GM23338 (cell line): ENCODE measurements at regions not wholly inside any gene's neighbourhood (a gene's known extent, or its start where the extent isn't known, plus 50 kb on each side); places are given as distances from the start of the nearest gene placed in this dataset.

ENCODE experiments used
- ATAC-seq: fragments of 200-7000 bp; cut with Tn5 transposase; 3 replicates; pipeline ENCODE4 v1.9.1; 2020
- DNase-seq: peaks from one replicate; pipeline ENCODE4 v3.0.0-alpha.2; 2015; ENCODE audit warnings: low spot score
- H2AFZ ChIP-seq: fragments of 200-600 bp; sonication (generic); 2 replicates; pipeline ENCODE4 v1.8.0; 2016; ENCODE audit warnings: antibody characterized with exemption, mild to moderate bottlenecking, moderate library complexity
- H3F3A ChIP-seq: fragments of 200-600 bp; sonication (generic); replicated peaks from 2 replicates; pipeline ENCODE4 v1.8.0; 2017; ENCODE audit warnings: antibody characterized with exemption, mixed run types, low read depth
- H3K27ac ChIP-seq: fragments of 200-600 bp; sonication (generic); 2 replicates; pipeline ENCODE4 v1.6.1; 2016; ENCODE audit warnings: low read depth
- H3K27me3 ChIP-seq: fragments of 200-600 bp; sonication (generic); 2 replicates; pipeline ENCODE4 v1.8.0; 2016; ENCODE audit warnings: mild to moderate bottlenecking, mixed run types, moderate library complexity; ENCODE audit not compliant: insufficient read depth
- H3K36me3 ChIP-seq: fragments of 200-600 bp; sonication (generic); 2 replicates; pipeline ENCODE4 v1.8.0; 2016; ENCODE audit warnings: mild to moderate bottlenecking; ENCODE audit not compliant: insufficient read depth
- H3K4me1 ChIP-seq: fragments of 200-600 bp; sonication (generic); 2 replicates; pipeline ENCODE4 v1.8.0; 2016; ENCODE audit warnings: mild to moderate bottlenecking, moderate library complexity; ENCODE audit not compliant: insufficient read depth
- H3K4me2 ChIP-seq: fragments of 200-600 bp; sonication (generic); 2 replicates; pipeline ENCODE4 v1.7.1; 2017; ENCODE audit warnings: mixed run types
- H3K4me3 ChIP-seq: fragments of 200-600 bp; sonication (generic); 2 replicates; pipeline ENCODE4 v1.6.1; 2016; ENCODE audit warnings: mixed run types
- H3K79me2 ChIP-seq: fragments of 200-600 bp; sonication (generic); replicated peaks from 2 replicates; pipeline ENCODE4 v1.8.0; 2017; ENCODE audit warnings: mild to moderate bottlenecking; ENCODE audit not compliant: insufficient read depth
- H3K9me2 ChIP-seq: fragments of 200-600 bp; sonication (generic); 2 replicates; pipeline ENCODE4 v1.8.0; 2017; ENCODE audit not compliant: insufficient read depth
- H4K20me1 ChIP-seq: fragments of 200-600 bp; sonication (generic); replicated peaks from 2 replicates; pipeline ENCODE4 v1.8.0; 2017; ENCODE audit warnings: mild to moderate bottlenecking; ENCODE audit not compliant: insufficient read depth
- H3K27ac Mint-ChIP-seq: 2 replicates; pipeline ENCODE4 v1.8.0; 2020; ENCODE audit warnings: inconsistent platforms, mild to moderate bottlenecking, moderate library complexity, mixed read lengths
- H3K27me3 Mint-ChIP-seq: 3 replicates; pipeline ENCODE4 v1.8.0; 2022; ENCODE audit warnings: low read depth, mild to moderate bottlenecking, moderate library complexity, mixed read lengths, inconsistent platforms; ENCODE audit not compliant: insufficient read depth, poor library complexity
- H3K36me3 Mint-ChIP-seq: 3 replicates; pipeline ENCODE4 v1.8.0; 2021; ENCODE audit warnings: low read depth, mild to moderate bottlenecking, inconsistent platforms, moderate library complexity, mixed read lengths
- H3K4me1 Mint-ChIP-seq: 3 replicates; pipeline ENCODE4 v1.8.0; 2020; ENCODE audit warnings: mild to moderate bottlenecking, inconsistent platforms, mixed read lengths
- H3K4me3 Mint-ChIP-seq: 3 replicates; pipeline ENCODE4 v1.8.0; 2021; ENCODE audit warnings: moderate library complexity, mild to moderate bottlenecking, inconsistent platforms, mixed read lengths
- H3K9me3 Mint-ChIP-seq: 3 replicates; pipeline ENCODE4 v1.8.0; 2020; ENCODE audit warnings: moderate library complexity, mild to moderate bottlenecking, inconsistent platforms, mixed read lengths
- CTCF ChIP-seq, 2 experiments: fragments of 200-600 bp in 1 of 2; sonication (generic) in 1 of 2; conservative IDR thresholded peaks; 2 replicates each; pipeline versions ENCODE4 v1.5.1 to v1.6.1; 2016 to 2017; ENCODE audit warnings: antibody characterized with exemption in 2 of 2, low read depth in 2 of 2, mild to moderate bottlenecking in 2 of 2, moderate library complexity in 1 of 2
- EZH2phosphoT487 ChIP-seq: fragments of 200-600 bp; sonication (generic); IDR thresholded peaks from one replicate; pipeline ENCODE4 v1.8.1; 2018; ENCODE audit warnings: antibody characterized with exemption; ENCODE audit not compliant: unreplicated experiment
- JUNB ChIP-seq: IDR thresholded peaks from one replicate; pipeline ENCODE4 v1.6.1; 2016; ENCODE audit warnings: antibody characterized with exemption; ENCODE audit not compliant: unreplicated experiment
- NANOG ChIP-seq: IDR thresholded peaks from 2 replicates; pipeline ENCODE4 v1.6.1; 2016; ENCODE audit warnings: antibody characterized with exemption, borderline replicate concordance
- POLR2AphosphoS5 ChIP-seq: IDR thresholded peaks from 2 replicates; pipeline ENCODE4 v1.6.1; 2016; ENCODE audit warnings: antibody characterized with exemption, low read depth
- ZNF114 ChIP-seq: fragments of 250-450 bp; sonication (Bioruptor Pico); IDR thresholded peaks from 2 replicates; pipeline ENCODE4 v1.5.0; 2020; ENCODE audit warnings: mild to moderate bottlenecking, moderate library complexity
- TF ChIP-seq, protein P1 (sequence below): IDR thresholded peaks from one replicate; pipeline ENCODE4 v1.6.1; 2018; ENCODE audit warnings: antibody characterized with exemption; ENCODE audit not compliant: unreplicated experiment
- TF ChIP-seq, protein P2 (sequence below): fragments of 250-450 bp; sonication (Bioruptor Pico); IDR thresholded peaks from 2 replicates; pipeline ENCODE4 v1.5.0; 2020; ENCODE audit warnings: mild to moderate bottlenecking, moderate library complexity

DNA sequence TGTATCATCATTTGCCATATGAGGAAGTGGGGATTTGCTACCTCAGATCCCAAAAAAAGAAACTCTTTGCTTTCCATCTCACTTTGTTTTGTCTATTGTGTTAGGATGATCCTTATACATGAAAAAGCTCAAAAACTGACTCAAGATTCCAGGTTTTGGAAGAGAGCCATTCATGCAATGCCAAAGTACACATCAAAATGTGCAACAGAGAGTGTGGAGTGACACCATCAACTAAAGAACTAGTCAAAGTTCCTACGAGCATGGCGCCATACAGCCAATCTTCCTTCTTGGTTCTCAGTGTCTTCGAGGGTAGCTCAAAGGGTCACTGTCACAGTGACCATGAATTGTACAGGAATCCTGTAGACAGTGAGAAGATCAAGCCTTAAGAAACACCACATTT is 255.8 kb upstream of the SASH1 start:
- Histone ChIP-seq H3K27me3 (no peaks in the 10 kb centered on the region), H4K20me1 (no peaks in the 10 kb centered on the region), H2AFZ (no peak overlapping the region), H3K27ac (no peak overlapping the region), H3F3A (no peaks in the 10 kb centered on the region), H3K36me3 (no peaks in the 10 kb centered on the region), H3K9me2 (no peaks in the 10 kb centered on the region; the same call in 1 of the 2 replicates), H3K4me2 (no peak overlapping the region), H3K4me1 (no peaks in the 10 kb centered on the region), H3K79me2 (no peaks in the 10 kb centered on the region), H3K4me3 (no peak overlapping the region)
- DNase-seq = no peak
- TF ChIP-seq, protein P1, sequence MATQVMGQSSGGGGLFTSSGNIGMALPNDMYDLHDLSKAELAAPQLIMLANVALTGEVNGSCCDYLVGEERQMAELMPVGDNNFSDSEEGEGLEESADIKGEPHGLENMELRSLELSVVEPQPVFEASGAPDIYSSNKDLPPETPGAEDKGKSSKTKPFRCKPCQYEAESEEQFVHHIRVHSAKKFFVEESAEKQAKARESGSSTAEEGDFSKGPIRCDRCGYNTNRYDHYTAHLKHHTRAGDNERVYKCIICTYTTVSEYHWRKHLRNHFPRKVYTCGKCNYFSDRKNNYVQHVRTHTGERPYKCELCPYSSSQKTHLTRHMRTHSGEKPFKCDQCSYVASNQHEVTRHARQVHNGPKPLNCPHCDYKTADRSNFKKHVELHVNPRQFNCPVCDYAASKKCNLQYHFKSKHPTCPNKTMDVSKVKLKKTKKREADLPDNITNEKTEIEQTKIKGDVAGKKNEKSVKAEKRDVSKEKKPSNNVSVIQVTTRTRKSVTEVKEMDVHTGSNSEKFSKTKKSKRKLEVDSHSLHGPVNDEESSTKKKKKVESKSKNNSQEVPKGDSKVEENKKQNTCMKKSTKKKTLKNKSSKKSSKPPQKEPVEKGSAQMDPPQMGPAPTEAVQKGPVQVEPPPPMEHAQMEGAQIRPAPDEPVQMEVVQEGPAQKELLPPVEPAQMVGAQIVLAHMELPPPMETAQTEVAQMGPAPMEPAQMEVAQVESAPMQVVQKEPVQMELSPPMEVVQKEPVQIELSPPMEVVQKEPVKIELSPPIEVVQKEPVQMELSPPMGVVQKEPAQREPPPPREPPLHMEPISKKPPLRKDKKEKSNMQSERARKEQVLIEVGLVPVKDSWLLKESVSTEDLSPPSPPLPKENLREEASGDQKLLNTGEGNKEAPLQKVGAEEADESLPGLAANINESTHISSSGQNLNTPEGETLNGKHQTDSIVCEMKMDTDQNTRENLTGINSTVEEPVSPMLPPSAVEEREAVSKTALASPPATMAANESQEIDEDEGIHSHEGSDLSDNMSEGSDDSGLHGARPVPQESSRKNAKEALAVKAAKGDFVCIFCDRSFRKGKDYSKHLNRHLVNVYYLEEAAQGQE = no peak
- TF ChIP-seq NANOG (no peak), POLR2AphosphoS5 (no peak), CTCF (conservative IDR thresholded peaks at IDR 0.05; ENCODE audit: low read depth in 2 of 2) (no peak), JUNB (no peak), ZNF114 (CRISPR knock-in tag) (no peak), EZH2phosphoT487 (no peak)
- TF ChIP-seq, protein P2, sequence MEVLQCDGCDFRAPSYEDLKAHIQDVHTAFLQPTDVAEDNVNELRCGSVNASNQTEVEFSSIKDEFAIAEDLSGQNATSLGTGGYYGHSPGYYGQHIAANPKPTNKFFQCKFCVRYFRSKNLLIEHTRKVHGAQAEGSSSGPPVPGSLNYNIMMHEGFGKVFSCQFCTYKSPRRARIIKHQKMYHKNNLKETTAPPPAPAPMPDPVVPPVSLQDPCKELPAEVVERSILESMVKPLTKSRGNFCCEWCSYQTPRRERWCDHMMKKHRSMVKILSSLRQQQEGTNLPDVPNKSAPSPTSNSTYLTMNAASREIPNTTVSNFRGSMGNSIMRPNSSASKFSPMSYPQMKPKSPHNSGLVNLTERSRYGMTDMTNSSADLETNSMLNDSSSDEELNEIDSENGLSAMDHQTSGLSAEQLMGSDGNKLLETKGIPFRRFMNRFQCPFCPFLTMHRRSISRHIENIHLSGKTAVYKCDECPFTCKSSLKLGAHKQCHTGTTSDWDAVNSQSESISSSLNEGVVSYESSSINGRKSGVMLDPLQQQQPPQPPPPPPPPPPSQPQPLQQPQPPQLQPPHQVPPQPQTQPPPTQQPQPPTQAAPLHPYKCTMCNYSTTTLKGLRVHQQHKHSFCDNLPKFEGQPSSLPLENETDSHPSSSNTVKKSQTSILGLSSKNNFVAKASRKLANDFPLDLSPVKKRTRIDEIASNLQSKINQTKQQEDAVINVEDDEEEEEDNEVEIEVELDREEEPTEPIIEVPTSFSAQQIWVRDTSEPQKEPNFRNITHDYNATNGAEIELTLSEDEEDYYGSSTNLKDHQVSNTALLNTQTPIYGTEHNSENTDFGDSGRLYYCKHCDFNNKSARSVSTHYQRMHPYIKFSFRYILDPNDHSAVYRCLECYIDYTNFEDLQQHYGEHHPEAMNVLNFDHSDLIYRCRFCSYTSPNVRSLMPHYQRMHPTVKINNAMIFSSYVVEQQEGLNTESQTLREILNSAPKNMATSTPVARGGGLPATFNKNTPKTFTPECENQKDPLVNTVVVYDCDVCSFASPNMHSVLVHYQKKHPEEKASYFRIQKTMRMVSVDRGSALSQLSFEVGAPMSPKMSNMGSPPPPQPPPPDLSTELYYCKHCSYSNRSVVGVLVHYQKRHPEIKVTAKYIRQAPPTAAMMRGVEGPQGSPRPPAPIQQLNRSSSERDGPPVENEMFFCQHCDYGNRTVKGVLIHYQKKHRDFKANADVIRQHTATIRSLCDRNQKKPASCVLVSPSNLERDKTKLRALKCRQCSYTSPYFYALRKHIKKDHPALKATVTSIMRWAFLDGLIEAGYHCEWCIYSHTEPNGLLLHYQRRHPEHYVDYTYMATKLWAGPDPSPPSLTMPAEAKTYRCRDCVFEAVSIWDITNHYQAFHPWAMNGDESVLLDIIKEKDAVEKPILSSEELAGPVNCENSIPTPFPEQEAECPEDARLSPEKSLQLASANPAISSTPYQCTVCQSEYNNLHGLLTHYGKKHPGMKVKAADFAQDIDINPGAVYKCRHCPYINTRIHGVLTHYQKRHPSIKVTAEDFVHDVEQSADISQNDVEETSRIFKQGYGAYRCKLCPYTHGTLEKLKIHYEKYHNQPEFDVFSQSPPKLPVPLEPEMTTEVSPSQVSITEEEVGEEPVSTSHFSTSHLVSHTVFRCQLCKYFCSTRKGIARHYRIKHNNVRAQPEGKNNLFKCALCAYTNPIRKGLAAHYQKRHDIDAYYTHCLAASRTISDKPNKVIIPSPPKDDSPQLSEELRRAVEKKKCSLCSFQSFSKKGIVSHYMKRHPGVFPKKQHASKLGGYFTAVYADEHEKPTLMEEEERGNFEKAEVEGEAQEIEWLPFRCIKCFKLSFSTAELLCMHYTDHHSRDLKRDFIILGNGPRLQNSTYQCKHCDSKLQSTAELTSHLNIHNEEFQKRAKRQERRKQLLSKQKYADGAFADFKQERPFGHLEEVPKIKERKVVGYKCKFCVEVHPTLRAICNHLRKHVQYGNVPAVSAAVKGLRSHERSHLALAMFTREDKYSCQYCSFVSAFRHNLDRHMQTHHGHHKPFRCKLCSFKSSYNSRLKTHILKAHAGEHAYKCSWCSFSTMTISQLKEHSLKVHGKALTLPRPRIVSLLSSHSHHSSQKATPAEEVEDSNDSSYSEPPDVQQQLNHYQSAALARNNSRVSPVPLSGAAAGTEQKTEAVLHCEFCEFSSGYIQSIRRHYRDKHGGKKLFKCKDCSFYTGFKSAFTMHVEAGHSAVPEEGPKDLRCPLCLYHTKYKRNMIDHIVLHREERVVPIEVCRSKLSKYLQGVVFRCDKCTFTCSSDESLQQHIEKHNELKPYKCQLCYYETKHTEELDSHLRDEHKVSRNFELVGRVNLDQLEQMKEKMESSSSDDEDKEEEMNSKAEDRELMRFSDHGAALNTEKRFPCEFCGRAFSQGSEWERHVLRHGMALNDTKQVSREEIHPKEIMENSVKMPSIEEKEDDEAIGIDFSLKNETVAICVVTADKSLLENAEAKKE (CRISPR knock-in tag) = no peak
- no peak for ATAC-seq
- peaks cover 8% of the 10 kb centered on the region; the same call in 2 of the 3 replicates for H3K36me3 Mint-ChIP-seq
- no peak overlapping the region for H3K27ac Mint-ChIP-seq
- peaks cover 4% of the 10 kb centered on the region; the same call in 2 of the 3 replicates for H3K4me1 Mint-ChIP-seq
- H3K4me3 Mint-ChIP-seq = no peak overlapping the region
- peaks cover 6% of the 10 kb centered on the region; the same call in 2 of the 3 replicates for H3K9me3 Mint-ChIP-seq
- H3K27me3 Mint-ChIP-seq = no peaks in the 10 kb centered on the region
